NCI-H748 treated with DMSO at 0.1 percent for 48 hours (cell line): ENCODE measurements at regions not wholly inside any gene's neighbourhood (a gene's known extent, or its start where the extent isn't known, plus 50 kb on each side); places are given as distances from the start of the nearest gene placed in this dataset.
A peak's percentile ranks its signal among the peaks of the same experiment; 100 is the strongest.

ENCODE experiments used
- DNase-seq: peaks from one replicate; lab custom pipeline; 2025; lab: John Stamatoyannopoulos, UW

DNA sequence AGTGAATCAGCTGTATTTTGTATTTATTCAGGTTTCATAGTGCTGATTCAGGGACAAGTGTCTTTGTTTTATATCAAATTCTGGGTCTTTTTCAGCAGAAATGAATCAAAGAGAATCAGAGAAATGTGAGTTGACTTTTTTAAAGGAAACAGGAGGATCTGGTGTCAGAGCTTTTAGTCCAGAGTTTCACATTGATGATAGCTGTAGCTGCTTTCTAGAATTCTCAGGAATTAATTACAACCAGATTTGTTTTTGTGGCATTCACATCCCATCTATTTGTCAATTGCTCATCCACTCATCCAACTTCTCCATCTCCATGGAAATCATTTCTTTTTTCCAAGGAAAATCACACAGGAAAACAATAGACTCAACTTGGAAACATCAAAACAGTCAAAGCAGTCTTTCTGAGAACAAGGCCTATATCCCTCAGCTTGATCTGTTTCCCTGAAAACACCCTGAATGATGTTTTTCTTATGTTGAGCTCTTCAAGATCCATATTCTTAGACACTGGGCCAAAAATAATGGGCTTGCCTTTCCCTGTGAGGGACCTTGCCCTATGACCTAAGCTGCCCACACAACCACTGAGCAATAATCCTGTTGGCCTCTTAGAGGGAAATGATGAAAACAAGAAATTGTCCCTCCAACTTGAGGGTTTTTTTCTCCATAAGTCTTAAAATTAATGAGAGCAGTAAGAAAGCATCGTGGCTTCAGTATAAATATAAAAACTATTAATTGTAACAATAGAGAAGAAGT lies 249.5 kb upstream of the FN1 start:
- no peak for DNase-seq

DNA sequence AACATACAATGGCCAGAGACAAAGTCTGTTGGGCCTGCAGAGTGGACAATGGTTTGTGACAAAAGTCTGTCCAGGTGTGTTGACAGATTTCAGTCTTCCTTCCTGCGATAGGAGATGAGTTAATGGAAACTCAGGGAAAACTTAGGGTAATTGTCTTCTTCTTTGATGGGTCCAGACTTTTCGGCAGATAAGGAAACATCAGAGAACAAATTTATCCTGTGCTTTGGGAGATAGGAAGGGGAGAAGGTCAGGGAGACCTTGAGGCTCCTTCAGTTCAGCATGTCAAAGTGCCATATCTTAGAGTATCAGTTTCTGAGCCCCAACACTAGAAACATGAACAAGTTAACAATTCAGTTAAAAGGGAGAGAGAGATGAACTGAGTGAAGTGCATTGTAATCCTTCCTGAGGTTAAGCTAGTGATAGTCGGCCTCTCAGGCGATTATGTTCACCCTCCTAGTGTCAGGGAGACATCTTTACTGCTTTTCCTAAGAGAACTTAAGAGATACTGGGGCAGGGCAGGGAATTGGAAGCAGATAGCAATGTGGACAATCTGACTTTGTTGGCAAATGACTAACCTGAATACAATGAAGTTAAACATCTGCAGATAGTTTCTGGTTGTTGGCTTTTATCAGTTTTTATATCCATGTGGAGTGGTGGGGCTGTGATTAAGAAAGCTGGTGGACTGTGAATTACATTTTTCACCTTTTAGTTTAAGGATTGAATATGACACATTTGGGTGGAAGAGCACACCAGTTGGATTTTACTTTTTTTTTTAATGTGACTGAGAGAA lies 248.8 kb upstream of the FN1 start:
- DNase-seq: no peak

DNA sequence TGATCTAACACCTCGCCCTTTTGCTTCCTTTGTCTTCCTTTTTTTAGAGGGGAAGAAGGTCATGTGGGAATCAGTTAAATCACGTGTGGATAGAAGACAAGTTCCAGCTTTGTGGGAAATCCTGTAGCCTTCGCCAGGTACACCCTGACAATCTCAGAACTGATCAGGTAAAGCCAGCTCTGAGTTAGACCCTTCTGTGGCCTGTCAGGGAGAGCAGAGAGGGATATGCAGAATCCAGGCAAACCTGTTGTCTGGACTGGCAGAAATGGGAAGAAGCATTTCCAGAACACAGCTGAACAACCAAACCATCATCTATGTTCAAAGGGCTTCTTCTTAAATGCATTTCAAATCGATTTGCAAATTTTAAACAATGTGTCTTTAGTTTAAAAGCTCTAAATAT lies 247.4 kb upstream of the FN1 start:
- DNase-seq: no peak

DNA sequence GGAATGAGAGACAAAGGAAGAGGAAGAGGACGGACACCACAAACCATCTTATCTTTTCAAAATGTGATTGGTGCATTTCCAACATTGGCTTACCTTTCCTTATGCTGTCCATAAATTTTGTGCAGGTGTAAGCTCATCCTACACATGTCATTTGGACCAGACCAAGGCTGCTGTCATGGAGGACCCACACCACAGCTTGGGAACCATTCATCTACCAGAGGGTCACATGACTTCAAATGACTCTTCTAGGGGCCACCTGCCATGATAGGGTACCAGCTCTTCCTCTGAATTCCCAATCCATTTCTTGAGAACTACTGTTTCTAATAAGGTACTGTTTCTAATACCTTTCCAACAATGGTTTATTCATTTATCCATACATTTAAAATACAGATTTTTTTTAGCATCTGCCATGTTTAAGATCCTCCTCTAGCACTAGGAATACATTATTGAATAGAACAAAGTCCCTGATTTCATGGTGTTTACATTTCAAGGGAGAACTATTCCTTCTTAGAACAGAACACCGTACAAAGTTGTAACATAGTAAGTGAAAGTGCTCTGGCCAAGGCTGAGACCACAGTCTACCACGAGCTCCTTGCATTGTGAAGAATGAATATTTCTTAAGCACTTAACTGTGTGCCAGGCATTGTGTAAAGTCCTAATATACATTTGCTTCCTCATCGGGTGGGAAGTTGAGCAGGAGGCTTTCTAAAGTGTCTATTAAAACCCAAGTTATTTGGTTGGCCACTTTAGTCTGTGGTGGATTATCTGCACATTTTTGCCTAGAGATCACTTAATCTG lies 246.1 kb upstream of the FN1 start:
- no peak for DNase-seq

DNA sequence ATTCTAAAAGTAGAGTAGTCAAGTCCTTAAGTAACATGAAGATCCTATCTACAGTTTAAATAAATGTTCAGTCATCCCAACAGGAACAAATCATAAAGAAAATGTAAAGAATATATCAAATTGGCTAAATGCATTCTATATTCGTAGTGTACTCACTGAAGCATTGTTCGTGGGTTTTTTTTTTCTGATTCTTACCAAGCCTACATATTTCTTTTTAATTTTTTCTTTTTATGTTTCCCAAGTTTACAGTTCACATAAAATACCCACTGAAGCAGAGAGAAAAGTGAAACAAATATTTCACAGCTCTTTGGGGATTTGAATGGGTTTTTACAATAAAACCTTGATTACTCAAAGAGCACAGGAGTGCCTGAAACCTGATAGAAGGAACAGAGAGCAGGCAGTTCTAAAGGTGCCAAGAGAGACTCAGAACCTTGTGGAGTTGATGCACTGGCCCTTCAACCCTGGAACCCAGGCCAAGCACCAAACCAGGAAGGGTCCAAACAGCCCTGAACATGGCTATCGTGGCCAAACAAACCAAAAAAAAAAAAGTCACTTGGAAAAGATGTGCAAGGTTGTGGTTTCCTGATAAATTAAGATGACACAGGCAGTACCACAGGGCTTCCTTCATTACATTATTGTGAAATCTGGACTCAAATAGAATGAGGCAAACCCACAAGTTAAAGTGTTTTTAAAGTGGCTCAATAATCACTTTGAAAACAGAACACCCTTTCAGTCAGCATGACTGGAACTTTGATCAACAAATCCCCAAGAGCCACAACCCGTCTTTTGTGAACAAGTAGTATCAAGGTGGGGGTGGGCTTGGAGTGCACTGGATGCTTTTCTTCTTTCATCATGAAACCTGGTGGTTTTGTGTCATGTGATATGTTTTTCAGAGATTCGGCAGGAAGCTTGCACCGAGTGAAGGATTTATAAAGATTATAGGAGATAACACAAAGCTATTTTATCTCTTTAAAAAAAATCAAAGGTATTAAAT lies 245.0 kb upstream of the FN1 start:
- peak; percentile 46 for DNase-seq

DNA sequence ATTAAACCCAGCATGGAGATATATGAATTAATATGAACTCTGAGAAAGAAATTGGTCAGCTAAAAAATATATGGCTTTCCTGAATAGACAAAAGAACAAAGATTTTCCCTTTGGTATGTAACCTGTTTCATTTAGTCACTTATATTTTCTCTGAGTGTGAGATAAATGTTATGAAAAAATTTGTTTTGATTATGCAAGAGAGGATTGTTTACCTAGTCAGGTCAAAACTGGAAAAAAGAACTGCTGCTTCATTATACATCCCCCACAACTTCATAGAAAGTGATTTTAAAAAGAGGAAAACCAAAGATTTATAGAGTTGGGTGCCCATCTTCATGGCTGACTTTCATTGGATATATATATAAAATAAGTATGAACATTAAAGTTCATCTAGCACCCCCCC lies 242.2 kb upstream of the FN1 start:
- DNase-seq: no peak

DNA sequence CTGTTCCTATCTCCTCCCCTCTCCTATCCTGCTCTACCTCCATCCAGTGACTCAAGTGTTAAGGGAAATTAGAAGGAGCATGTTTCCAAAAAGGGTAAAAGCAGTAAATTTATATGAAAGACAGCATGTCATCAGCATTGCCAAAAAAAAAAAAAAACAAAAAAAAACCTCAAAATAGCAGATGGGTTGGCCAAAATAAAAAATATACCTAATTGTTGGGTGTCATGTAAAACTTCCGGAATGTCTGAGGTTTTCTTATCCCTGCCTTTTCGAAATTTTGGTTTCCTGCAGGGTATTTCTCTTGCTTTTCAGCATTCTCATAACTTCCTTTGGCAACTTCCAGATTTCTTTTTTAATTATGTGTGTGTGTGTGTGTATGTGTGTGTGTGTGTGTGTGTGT lies 241.6 kb upstream of the FN1 start:
- DNase-seq: no peak

DNA sequence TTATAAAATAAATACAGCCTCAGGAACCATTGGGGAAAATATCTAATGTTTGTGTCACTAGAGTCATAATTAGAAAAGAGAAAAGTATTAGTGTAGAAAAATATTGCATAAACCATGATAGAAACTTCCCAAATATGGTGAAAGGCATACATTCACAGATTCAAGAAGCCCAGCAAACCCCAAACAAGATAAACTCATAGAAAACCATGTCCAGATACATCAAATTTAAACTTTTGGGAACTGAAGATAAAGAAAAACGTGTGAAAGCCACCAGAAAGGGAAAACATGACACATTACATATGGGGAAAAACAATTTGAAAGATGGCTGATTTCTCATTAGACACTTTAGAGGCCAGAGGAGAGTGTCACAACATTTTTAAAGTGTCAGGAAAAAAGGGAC lies 236.5 kb upstream of the FN1 start:
- DNase-seq: no peak

DNA sequence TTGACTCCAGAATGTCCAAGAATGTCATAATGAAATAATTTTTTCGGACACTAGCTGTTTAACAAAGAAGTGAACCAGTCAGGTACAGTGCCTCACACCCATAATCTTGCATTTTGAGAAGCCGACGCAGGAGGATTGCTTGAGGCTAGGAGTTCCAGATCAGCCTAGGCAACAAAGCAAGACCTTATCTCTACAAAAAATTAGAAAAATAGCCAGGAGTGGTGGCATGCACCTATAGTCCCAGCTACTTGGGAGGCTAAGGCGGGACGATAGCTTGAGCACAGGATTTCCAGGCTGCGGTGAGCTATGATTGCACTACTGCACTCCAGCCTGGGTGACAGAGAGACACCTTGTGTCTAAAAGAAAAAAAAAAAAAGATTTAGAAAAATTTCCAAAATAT lies 235.8 kb upstream of the FN1 start:
- DNase-seq: no peak

DNA sequence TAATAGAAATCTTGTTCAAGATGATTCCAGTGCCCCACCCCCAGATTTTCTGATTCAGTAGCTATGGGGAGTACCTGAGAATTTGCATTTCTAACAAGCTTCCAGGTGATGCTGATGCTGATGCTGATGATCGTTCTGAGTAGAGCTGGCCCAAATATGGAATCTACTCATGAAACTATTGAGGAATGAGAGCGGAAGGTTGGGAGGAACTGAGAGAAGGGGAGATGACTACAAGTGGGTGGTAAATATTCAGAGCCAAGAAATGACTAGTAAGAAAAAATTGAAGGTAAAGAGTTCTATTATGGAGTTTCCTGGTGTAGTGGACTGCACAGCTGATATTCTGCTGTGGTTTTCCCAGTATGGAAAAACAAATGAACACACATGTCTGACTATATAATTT lies 235.4 kb upstream of the FN1 start:
- DNase-seq: no peak

DNA sequence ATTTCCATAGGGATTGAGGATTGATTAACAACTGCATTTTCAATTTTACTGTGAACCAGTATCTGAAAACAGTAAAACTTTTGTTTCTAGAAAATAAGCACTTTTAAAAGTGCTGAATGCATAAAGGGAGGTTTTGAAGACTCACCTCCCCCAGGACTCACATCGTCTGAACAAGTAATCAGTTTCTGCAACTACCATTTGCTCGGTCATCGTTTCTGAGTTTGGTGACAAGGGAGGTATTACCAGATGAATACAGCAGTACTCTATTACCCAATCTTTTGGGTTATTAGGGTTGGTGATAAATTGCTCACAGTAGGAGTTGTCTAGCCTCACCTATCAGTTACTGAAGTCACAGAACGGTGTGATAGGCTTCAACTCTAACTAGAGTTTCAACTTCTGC lies 234.5 kb upstream of the FN1 start:
- DNase-seq: no peak

DNA sequence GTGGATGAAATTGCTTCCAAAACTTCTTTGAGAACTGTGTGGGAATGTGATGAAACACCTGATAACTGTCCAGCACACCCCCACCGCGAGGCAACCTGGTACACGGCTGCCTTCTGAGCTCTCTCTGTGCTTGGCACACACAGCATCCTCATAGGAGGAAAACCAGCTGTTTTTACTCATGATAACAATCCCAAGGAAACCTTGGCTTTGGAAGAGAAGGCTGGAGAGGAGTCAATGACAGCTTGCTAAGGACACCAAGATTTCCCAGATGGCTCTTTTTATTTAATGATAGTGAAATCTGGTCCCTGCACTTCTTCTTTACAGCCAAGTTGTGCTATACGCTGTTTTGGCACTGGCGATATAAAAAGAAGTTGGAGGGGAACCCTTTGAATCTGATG lies 232.5 kb upstream of the FN1 start:
- no peak for DNase-seq

DNA sequence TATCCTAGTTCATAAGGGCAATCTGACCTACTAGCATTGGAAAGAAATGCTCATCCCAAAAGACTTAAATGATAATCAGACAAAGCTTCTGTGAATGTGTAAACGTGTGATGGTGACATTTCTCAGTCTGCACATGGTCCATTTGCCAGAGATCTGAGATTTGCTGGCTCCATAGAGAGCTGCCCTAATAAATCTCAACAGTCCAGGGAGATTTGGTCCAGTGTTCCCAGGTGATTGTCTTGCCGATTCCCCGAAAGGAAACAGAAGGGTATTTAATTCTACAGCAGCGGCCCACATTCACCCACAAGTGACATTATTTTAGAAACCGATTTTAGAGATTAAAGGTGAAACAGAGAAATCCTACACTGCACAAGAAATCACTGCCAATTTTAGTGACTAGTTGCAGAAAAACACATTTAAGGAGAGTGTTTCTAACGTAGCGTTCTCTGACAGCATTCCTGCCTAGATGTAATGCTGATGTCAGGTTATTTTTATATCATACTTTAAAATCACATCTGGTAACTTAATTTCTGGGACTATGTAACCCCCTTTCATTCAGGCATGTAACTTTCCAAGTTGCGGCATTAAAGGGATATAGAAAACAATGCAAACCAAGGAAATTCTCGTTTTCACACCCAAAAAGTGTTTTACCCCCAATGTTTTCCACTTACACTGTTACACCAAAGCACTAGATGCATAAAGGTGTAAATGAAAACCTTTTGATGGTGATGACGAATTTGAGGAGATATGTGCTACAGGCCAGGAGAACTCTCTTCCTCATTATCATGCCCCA lies 231.9 kb upstream of the FN1 start:
- DNase-seq: no peak

DNA sequence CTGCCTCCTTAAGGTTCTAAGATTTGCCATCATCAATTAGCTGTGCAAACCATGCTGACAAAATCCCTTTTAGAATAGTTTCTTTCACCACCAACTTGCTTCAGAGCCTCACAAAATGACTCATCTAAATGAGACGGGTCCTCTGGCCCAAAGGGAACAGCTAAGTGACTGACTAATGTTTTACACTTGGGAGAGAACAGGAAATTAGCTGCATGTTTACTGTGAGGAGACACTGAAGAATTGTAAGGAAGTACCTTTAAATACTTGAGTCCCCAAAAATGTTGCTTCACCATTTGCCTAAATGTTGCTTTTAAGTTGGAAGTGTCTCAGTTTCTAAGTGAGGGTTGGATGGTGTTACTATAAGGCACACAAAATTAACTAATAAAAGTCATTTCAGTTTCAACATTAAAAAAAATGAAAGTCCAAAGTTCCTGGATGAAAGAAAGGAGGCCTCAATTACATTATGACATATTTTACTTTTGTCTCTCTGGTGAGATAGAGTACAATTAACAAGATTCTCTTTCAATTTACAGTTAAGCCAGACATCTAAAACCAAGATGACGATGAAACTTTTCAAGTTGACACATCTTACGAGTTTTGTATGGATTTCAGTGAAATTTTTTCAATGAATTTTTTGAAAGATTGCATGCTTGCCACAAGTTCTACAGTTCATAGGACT lies 229.1 kb upstream of the FN1 start:
- no peak for DNase-seq

DNA sequence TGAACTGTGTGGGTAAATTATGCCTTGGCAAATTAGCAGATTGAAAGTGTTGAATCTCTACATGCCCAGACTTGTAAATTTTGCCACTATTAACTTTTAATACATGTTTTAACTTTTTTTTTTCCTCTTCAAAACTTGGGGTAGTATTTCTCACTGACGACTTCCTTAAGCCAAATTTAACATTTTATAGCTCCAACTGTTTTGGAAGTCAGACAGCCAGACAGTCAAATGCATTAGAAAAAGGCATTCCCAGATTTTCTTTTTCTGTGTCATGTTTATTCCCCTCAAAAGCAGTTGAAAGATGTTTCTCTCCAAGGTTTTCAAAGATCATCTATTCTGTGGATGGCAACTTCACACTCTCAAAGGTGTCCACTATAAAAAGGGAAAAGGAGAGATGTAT lies 226.8 kb upstream of the FN1 start:
- DNase-seq: no peak

DNA sequence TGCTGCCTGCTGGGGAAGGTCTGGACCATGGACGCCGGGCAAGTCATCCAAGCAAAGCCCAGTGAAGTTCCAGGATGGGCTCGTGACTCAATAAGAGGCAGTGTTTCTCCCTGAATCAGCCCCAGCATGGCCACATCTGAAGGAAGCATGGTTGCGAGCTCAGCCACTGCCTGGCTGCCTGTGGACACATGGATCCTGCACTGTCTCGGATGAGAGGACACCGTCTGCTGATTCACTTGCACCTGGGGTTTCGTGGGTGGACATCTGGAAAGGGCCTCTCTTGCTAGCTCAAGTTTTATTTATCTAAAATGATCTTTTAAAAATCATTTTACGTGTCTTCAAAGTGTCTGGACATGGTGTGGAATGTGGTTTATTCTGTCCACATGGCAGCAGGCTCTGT lies 224.8 kb upstream of the FN1 start:
- DNase-seq: no peak

DNA sequence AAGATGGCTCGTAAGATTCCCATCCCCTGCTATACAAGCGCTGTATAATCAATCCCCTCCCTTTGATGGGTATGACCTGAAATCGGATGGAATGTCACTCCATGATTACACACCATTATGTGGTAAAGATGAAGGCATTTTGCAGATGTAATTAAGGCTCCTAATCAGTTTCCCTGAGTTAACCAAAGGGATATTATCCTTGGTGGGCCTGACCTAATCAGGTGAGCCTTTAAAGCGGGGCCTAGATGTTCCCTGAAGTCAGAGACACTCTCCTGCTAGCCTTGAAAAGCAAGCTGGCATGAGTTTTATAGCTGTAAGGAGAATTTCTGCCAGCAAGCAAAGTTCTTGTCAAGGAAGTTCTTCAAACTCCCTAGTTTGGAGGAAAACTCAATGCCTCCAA lies 223.8 kb upstream of the FN1 start:
- DNase-seq: no peak

DNA sequence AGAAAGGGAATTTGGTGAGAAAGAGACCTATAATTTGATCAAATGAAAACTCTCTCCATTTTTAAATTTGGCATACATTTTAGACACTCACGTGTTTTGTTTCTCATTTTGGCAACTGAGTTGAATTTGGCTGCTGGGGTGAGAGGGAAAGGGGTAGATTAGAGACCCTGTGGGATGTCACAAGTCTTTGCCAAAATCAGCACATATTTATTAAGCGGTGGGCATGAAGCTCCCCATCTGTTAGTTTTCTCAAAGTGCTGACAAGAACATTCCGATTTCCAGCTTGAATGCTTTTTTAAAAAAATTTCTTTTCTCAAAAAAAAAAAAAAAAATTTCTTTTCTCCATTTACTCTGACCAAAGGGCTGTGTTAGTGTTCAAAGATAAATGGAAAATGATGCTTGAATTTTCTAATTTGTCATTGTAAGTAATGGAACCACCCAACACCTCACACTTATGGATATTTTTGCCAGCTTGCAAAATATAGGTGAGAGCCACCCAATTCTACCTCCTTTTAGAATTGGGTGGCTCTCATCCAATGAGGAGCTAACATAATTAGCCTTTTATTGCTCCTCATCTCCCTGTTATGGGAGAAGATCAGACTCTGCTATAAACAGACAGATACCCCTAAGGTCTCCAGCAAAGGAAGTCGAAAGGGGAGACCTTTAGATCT lies 222.9 kb upstream of the FN1 start:
- no peak for DNase-seq

DNA sequence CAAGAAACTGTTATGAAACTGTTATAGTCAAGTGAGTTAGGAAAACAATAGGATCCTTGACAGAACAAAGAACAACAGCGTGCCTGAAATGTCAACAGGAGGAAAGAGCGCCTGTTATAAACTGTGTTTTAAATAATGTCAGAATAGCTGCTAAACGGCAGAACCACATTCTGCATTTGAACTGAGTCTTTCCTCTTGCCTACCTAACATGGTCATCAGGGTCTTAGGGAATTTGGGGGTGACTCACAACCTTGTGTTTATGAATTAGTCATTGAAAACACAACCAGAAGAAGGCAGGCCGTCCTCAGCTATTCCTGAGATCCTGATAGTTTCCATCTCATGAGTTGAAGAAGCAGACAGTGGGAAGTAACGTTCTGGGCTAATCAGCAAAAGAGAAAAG lies 222.0 kb upstream of the FN1 start:
- no peak for DNase-seq
